IMR-90 (cell line): ENCODE measurements at regions not wholly inside any gene's neighbourhood (a gene's known extent, or its start where the extent isn't known, plus 50 kb on each side); places are given as distances from the start of the nearest gene placed in this dataset.

ENCODE experiments used
- ATAC-seq: fragments of 200-7000 bp; cut with Tn5 transposase; 2 replicates; pipeline ENCODE4 v1.9.1; 2020; ENCODE audit warnings: low read depth, mild to moderate bottlenecking, moderate library complexity
- BruUV-seq: library from RNA; stranded (reverse); fragments of 400-500 nt; replicated peaks from 2 replicates; lab custom pipeline; 2021; lab: Mats Ljungman, UMichigan
- CTCF ChIA-PET: fragments of 300-600 bp; formaldehyde crosslinking; extraction: SDS; loops from one replicate; lab custom pipeline; 2021; ENCODE audit warnings: antibody characterized with exemption; lab: Yijun Ruan, JAX
- POLR2A ChIA-PET: fragments of 300-600 bp; sonication (Branson Sonifier 250); formaldehyde crosslinking; loops from one replicate; lab custom pipeline; 2022; ENCODE audit warnings: antibody characterized with exemption; ENCODE audit not compliant: unreplicated experiment; lab: Charles Lee
- DNase-seq: peaks from one replicate; pipeline ENCODE4 v3.0.0; 2013
- H2AFZ ChIP-seq: replicated peaks from 2 replicates; pipeline ENCODE3; 2013; ENCODE audit warnings: low read length, mild to moderate bottlenecking; ENCODE audit not compliant: poor library complexity
- H2AK5ac ChIP-seq: 2 replicates; pipeline ENCODE4 v1.6.1; 2013; ENCODE audit warnings: low read depth, low read length, inconsistent platforms
- H2AK9ac ChIP-seq: replicated peaks from 2 replicates; pipeline ENCODE3; 2013; ENCODE audit warnings: mild to moderate bottlenecking, low read depth, low read length, moderate library complexity; ENCODE audit not compliant: poor library complexity
- H2BK120ac ChIP-seq: 2 replicates; pipeline ENCODE4 v1.6.1; 2013; ENCODE audit warnings: low read depth, low read length, inconsistent platforms
- H2BK15ac ChIP-seq: 3 replicates; pipeline ENCODE4 v1.6.1; 2013; ENCODE audit warnings: low read depth, low read length, inconsistent platforms
- H2BK20ac ChIP-seq: 2 replicates; pipeline ENCODE4 v1.6.1; 2013; ENCODE audit warnings: low read depth, mild to moderate bottlenecking, inconsistent platforms, low read length, moderate library complexity
- H2BK5ac ChIP-seq: 2 replicates; pipeline ENCODE4 v1.6.1; 2013; ENCODE audit warnings: mild to moderate bottlenecking, low read depth, low read length, inconsistent platforms; ENCODE audit not compliant: poor library complexity, severe bottlenecking
- H3K14ac ChIP-seq: replicated peaks from 2 replicates; pipeline ENCODE4 v1.6.1; 2013; ENCODE audit warnings: low read depth, low read length, inconsistent platforms
- H3K18ac ChIP-seq: 2 replicates; pipeline ENCODE4 v1.6.1; 2013; ENCODE audit warnings: low read depth, low read length, control low read depth
- H3K23ac ChIP-seq: 2 replicates; pipeline ENCODE4 v1.6.1; 2013; ENCODE audit warnings: low read depth, low read length, inconsistent platforms
- H3K27ac ChIP-seq: 2 replicates; pipeline ENCODE4 v1.5.1; 2013; ENCODE audit warnings: mild to moderate bottlenecking, control low read depth, low read length; ENCODE audit not compliant: insufficient read depth
- H3K27me3 ChIP-seq: 2 replicates; pipeline ENCODE4 v1.6.1; 2013; ENCODE audit warnings: low read length; ENCODE audit not compliant: control insufficient read depth, insufficient read depth
- H3K36me3 ChIP-seq: 2 replicates; pipeline ENCODE4 v1.6.1; 2013; ENCODE audit warnings: low read length, mixed read lengths; ENCODE audit not compliant: control insufficient read depth, insufficient read depth
- H3K4ac ChIP-seq: 2 replicates; pipeline ENCODE4 v1.6.1; 2013; ENCODE audit warnings: low read depth, low read length, inconsistent platforms
- H3K4me1 ChIP-seq: 2 replicates; pipeline ENCODE4 v1.6.1; 2013; ENCODE audit warnings: low read length, mixed read lengths; ENCODE audit not compliant: control insufficient read depth, insufficient read depth
- H3K4me2 ChIP-seq: 2 replicates; pipeline ENCODE4 v1.6.1; 2013; ENCODE audit warnings: low read depth, mild to moderate bottlenecking, control low read depth, low read length, moderate library complexity
- H3K4me3 ChIP-seq: 2 replicates; pipeline ENCODE4 v1.5.1; 2013; ENCODE audit warnings: low read depth, mild to moderate bottlenecking, control low read depth, low read length, moderate library complexity; ENCODE audit not compliant: insufficient read depth
- H3K56ac ChIP-seq: 2 replicates; pipeline ENCODE4 v1.6.1; 2013; ENCODE audit warnings: low read length, inconsistent platforms; ENCODE audit not compliant: insufficient read depth; ENCODE audit errors: extremely low read depth
- H3K79me1 ChIP-seq, 2 experiments: 2 replicates each; pipeline ENCODE4 v1.6.1; 2013; ENCODE audit warnings: low read length in 2 of 2, inconsistent platforms in 1 of 2, low read depth in 1 of 2
- H3K9ac ChIP-seq: 2 replicates; pipeline ENCODE4 v1.6.1; 2013; ENCODE audit warnings: low read depth, low read length, control low read depth
- H3K9me1 ChIP-seq: 2 replicates; pipeline ENCODE4 v1.6.1; 2013; ENCODE audit warnings: low read length, inconsistent platforms; ENCODE audit not compliant: insufficient read depth
- H3K9me3 ChIP-seq: 2 replicates; pipeline ENCODE4 v1.6.1; 2013; ENCODE audit warnings: low read length; ENCODE audit not compliant: control insufficient read depth, insufficient read depth
- H4K20me1 ChIP-seq: 2 replicates; pipeline ENCODE4 v1.6.1; 2013; ENCODE audit warnings: low read length, inconsistent platforms; ENCODE audit not compliant: insufficient read depth
- H4K5ac ChIP-seq: 2 replicates; pipeline ENCODE4 v1.6.1; 2013; ENCODE audit warnings: mild to moderate bottlenecking, low read depth, low read length, control low read depth
- H4K8ac ChIP-seq, 2 experiments: 2 replicates each; pipeline ENCODE4 v1.6.1; 2013; ENCODE audit warnings: low read depth in 2 of 2, low read length in 2 of 2, control low read depth in 1 of 2, inconsistent platforms in 1 of 2
- H4K91ac ChIP-seq: 2 replicates; pipeline ENCODE4 v1.6.1; 2013; ENCODE audit warnings: low read depth, low read length, inconsistent platforms; ENCODE audit not compliant: insufficient read depth
- CEBPB ChIP-seq: IDR thresholded peaks from 2 replicates; pipeline ENCODE4 v1.6.1; 2012; ENCODE audit warnings: low read depth, low read length, improper control_type of control experiment
- CHD1 ChIP-seq: IDR thresholded peaks from 2 replicates; pipeline ENCODE4 v1.6.1; 2012; ENCODE audit warnings: low read depth, low read length, improper control_type of control experiment
- CTCF ChIP-seq: conservative IDR thresholded peaks from 2 replicates; pipeline ENCODE4 v1.5.1; 2012; ENCODE audit warnings: mild to moderate bottlenecking, low read depth, low read length, improper control_type of control experiment
- ELK1 ChIP-seq: fragments of 150-350 bp; IDR thresholded peaks from 2 replicates; pipeline ENCODE4 v1.6.1; 2016; ENCODE audit warnings: low read depth, mild to moderate bottlenecking, low read length, moderate library complexity, borderline replicate concordance
- MAZ ChIP-seq: IDR thresholded peaks from 2 replicates; pipeline ENCODE4 v1.6.1; 2012; ENCODE audit warnings: low read depth, mild to moderate bottlenecking, low read length, improper control_type of control experiment, moderate library complexity, borderline replicate concordance
- MXI1 ChIP-seq: IDR thresholded peaks from 2 replicates; pipeline ENCODE4 v1.6.1; 2012; ENCODE audit warnings: low read depth, mild to moderate bottlenecking, low read length, moderate library complexity, borderline replicate concordance
- NFE2L2 ChIP-seq: fragments of 150-350 bp; IDR thresholded peaks from 2 replicates; pipeline ENCODE4 v1.6.1; 2016; ENCODE audit warnings: low read depth, mild to moderate bottlenecking, low read length
- POLR2A ChIP-seq: IDR thresholded peaks from 2 replicates; pipeline ENCODE4 v1.6.1; 2012; ENCODE audit warnings: mild to moderate bottlenecking, low read depth, low read length
- RCOR1 ChIP-seq: IDR thresholded peaks from 2 replicates; pipeline ENCODE4 v1.6.1; 2012; ENCODE audit warnings: mild to moderate bottlenecking, low read length, improper control_type of control experiment; ENCODE audit not compliant: insufficient replicate concordance
- RFX5 ChIP-seq: IDR thresholded peaks from 2 replicates; pipeline ENCODE4 v1.8.0; 2012; ENCODE audit warnings: low read depth, mild to moderate bottlenecking, low read length, moderate library complexity
- SMC3 ChIP-seq: fragments of 150-350 bp; IDR thresholded peaks from 2 replicates; pipeline ENCODE4 v1.6.1; 2016; ENCODE audit warnings: low read depth, mild to moderate bottlenecking, antibody characterized with exemption, low read length, moderate library complexity
- WGBS, 2 experiments: methylation state at CpG; one replicate each; pipeline versions ENCODE4 v1.1.5 to v1.1.7; 2013; ENCODE audit warnings: missing lambda C conversion rate in 2 of 2; ENCODE audit not compliant: insufficient read length in 1 of 2; ENCODE audit errors: extremely low coverage in 2 of 2; 5-methylcytosine and 5-hydroxymethylcytosine counted together
- dilution Hi-C: fragments of 300-500 bp; cut with HindIII; formaldehyde crosslinking; loops from one replicate; pipeline ENCODE4 v1.14.3; 2018; ENCODE audit warnings: low sequenced_read_pairs; ENCODE audit not compliant: unreplicated experiment
- in situ Hi-C: fragments of 300-500 bp; cut with MboI; formaldehyde crosslinking; loops from 3 replicates; pipeline ENCODE4 v1.14.3; 2019; ENCODE audit warnings: low sequenced_read_pairs, inconsistent platforms, mixed read lengths
- intact Hi-C: fragments of 100-400 bp; cut with micrococcal nuclease; formaldehyde crosslinking; loops from 2 replicates; pipeline ENCODE4 v1.10.0; 2022

GRCh38 chr11:109350091-109350490 lies 71.9 kb upstream of the C11orf87 start:
- no CpG with 5 or more reads among the region's 3 CpGs for WGBS, 2 experiments
- DNase-seq: no peak
- H3K4me1 ChIP-seq: no peaks in the 10 kb centered on the region
- H3K56ac ChIP-seq: no peak overlapping the region
- H3K18ac ChIP-seq: no peak overlapping the region
- H4K20me1 ChIP-seq: no peaks in the 10 kb centered on the region
- H4K8ac ChIP-seq: no peak overlapping the region
- no peak overlapping the region for H4K91ac ChIP-seq
- no peaks in the 10 kb centered on the region for H3K36me3 ChIP-seq
- no peak overlapping the region for H2BK120ac ChIP-seq
- no peak overlapping the region for H3K4me2 ChIP-seq
- no peak overlapping the region for H2AK9ac ChIP-seq
- no peak overlapping the region for H2BK5ac ChIP-seq
- in situ Hi-C loops (no loop called here), dilution Hi-C loops (no loop called here), intact Hi-C loops (no loop called here)
- no peak overlapping the region for H3K4me3 ChIP-seq
- no peak overlapping the region for H2AK5ac ChIP-seq
- no peak overlapping the region for H3K23ac ChIP-seq
- H3K9me3 ChIP-seq: peaks cover 5% of the 10 kb centered on the region
- no peak overlapping the region for H4K5ac ChIP-seq
- H3K9ac ChIP-seq: no peak overlapping the region
- ChIA-PET POLR2A (no interaction called here), CTCF (no interaction called here)
- no peak for ATAC-seq
- no peaks in the 10 kb centered on the region for H3K79me1 ChIP-seq
- H2BK15ac ChIP-seq: no peak overlapping the region
- no peak overlapping the region for H3K4ac ChIP-seq
- no peak overlapping the region for H3K14ac ChIP-seq
- no peak overlapping the region for H2AFZ ChIP-seq
- BruUV-seq: no TSS peak
- TF ChIP-seq NFE2L2: no peak
- no peak for TF ChIP-seq RFX5
- TF ChIP-seq MXI1: no peak
- TF ChIP-seq ELK1: no peak
- no peak for TF ChIP-seq POLR2A
- no peak for TF ChIP-seq CEBPB
- no peak for TF ChIP-seq MAZ
- TF ChIP-seq CTCF: no peak
- TF ChIP-seq RCOR1: no peak
- TF ChIP-seq SMC3: no peak
- no peak for TF ChIP-seq CHD1
- no peaks in the 10 kb centered on the region; the same call in 1 of the 2 replicates for H3K27me3 ChIP-seq
- H3K9me1 ChIP-seq: no peaks in the 10 kb centered on the region
- H3K27ac ChIP-seq: no peak overlapping the region
- H2BK20ac ChIP-seq: no peak overlapping the region
